ENCODE measurements at regions not wholly inside any gene's neighbourhood (a gene's known extent, or its start where the extent isn't known, plus 50 kb on each side); places are given as distances from the start of the nearest gene placed in this dataset.

DNA sequence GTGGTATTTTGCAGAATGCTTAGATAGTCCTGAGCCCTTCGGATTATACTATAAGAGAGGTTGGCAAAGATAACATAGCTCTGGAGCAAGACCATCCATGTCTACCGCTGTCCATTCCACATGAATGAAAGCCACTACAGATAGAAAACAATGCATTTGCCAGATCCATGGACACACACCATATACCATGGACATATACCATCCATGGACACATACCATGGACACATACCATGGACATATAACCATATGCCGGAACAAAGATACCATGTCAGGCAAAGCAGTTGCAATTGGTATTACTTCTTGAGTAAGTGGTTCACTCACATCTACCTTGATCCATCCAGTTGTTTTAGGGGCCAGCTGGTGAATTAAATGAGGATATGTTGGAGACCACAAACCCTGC is 53.2 kb upstream of the ATP6AP2 start:
- no peaks in the 10 kb centered on the region for H3K4me1 ChIP-seq (ENCODE audit: control insufficient read depth, insufficient read depth, low read length)
- H3K9me3 ChIP-seq (replicated peaks; ENCODE audit: control insufficient read depth, insufficient read depth, low read length): no peaks in the 10 kb centered on the region; the same call in 1 of the 3 replicates
- H3K27me3 ChIP-seq (replicated peaks in 1 of 2; ENCODE audit: control insufficient read depth in 2 of 2, insufficient read depth in 2 of 2, low read length in 1 of 2): peaks cover 0 to 2% of the 10 kb centered on the region in 2 experiments; a peak in 2 of 4 replicates
- no peak overlapping the region for H3K27ac ChIP-seq (ENCODE audit: control insufficient read depth, insufficient read depth)
- DNase-seq (ENCODE audit: low read depth, low spot score): no peak
- ATAC-seq: no peak
- no TSS peak for BruUV-seq (replicated peaks)
- TF ChIP-seq EED (IDR thresholded peaks at IDR 0.05; ENCODE audit: low read depth): no peak
- no peak for TF ChIP-seq ATF7 (IDR thresholded peaks at IDR 0.05; ENCODE audit: low read depth)
- TF ChIP-seq, protein P1, sequence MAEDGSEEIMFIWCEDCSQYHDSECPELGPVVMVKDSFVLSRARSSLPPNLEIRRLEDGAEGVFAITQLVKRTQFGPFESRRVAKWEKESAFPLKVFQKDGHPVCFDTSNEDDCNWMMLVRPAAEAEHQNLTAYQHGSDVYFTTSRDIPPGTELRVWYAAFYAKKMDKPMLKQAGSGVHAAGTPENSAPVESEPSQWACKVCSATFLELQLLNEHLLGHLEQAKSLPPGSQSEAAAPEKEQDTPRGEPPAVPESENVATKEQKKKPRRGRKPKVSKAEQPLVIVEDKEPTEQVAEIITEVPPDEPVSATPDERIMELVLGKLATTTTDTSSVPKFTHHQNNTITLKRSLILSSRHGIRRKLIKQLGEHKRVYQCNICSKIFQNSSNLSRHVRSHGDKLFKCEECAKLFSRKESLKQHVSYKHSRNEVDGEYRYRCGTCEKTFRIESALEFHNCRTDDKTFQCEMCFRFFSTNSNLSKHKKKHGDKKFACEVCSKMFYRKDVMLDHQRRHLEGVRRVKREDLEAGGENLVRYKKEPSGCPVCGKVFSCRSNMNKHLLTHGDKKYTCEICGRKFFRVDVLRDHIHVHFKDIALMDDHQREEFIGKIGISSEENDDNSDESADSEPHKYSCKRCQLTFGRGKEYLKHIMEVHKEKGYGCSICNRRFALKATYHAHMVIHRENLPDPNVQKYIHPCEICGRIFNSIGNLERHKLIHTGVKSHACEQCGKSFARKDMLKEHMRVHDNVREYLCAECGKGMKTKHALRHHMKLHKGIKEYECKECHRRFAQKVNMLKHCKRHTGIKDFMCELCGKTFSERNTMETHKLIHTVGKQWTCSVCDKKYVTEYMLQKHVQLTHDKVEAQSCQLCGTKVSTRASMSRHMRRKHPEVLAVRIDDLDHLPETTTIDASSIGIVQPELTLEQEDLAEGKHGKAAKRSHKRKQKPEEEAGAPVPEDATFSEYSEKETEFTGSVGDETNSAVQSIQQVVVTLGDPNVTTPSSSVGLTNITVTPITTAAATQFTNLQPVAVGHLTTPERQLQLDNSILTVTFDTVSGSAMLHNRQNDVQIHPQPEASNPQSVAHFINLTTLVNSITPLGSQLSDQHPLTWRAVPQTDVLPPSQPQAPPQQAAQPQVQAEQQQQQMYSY (CRISPR knock-in tag; IDR thresholded peaks at IDR 0.05): no peak
- TF ChIP-seq BCL3 (IDR thresholded peaks at IDR 0.05; ENCODE audit: borderline replicate concordance, insufficient read depth, low read depth, low read length, poor library complexity, severe bottlenecking): no peak
- no peak overlapping the region for H3K4me3 ChIP-seq
- in situ Hi-C loops (cut with MboI): no loop called here
- POLR2A ChIA-PET: interaction anchor here (0.5 kb wide), 1 partner anchor 1341 kb away, joined by 3 read pairs; no protein-coding TSS in a partner anchor
- H4K20me1 ChIP-seq (ENCODE audit: control insufficient read depth, insufficient read depth): no peaks in the 10 kb centered on the region; the same call in 1 of the 2 replicates
- no peak overlapping the region for H3K4me2 ChIP-seq (ENCODE audit: control insufficient read depth, insufficient read depth)
- 77% methylated on average over 3 of the region's 3 CpGs for WGBS (ENCODE audit: insufficient coverage, insufficient replicate concordance, low lambda C conversion rate, missing lambda C conversion rate)
- no peaks in the 10 kb centered on the region for H3K36me3 ChIP-seq (ENCODE audit: control insufficient read depth in 2 of 2, insufficient read depth in 2 of 2, low read length in 1 of 2)
- FAIRE-seq: no peak
- SMC1A ChIA-PET (ENCODE audit: uncharacterized antibody, unreplicated experiment): no interaction called here
- no peak overlapping the region for H3K9ac ChIP-seq (ENCODE audit: control insufficient read depth, insufficient read depth, low read length)
- CTCF ChIA-PET: interaction anchor here (1.2 kb wide), 1 partner anchor 16 kb away, joined by 3 read pairs; no protein-coding TSS in a partner anchor
- no peaks in the 10 kb centered on the region for H3K79me2 ChIP-seq (ENCODE audit: control insufficient read depth, insufficient read depth, low read length)
- RAD21 ChIA-PET (ENCODE audit: unreplicated experiment): no interaction called here
- no peak overlapping the region for H2AFZ ChIP-seq (ENCODE audit: control insufficient read depth, low read depth, low read length)
- intact Hi-C loops (cut with micrococcal nuclease; ENCODE audit: unreplicated experiment): no loop called here
